Stimulated activated CD8-positive, alpha-beta memory T cell treated with anti-CD3 and anti-CD28 coated beads, Interleukin-4, amount 100 ng/mL, for 48 hours (primary cell): ENCODE measurements at regions not wholly inside any gene's neighbourhood (a gene's known extent, or its start where the extent isn't known, plus 50 kb on each side); places are given as distances from the start of the nearest gene placed in this dataset.
"Not testable (repeated sequence)": the region's sequence is repeated elsewhere in the genome, so short reads cannot be mapped to it uniquely, and the experiment has no call there.

Experiments
- DNase-seq: peaks from one replicate; pipeline ENCODE4 v3.0.0-alpha.2; 2020

GRCh38 chr1:9442278-9442846, 96.9 kb upstream of the SLC25A33 start:
- DNase-seq, result no peak

- no peak for DNase-seq
Observed at GRCh38 chr1:9442986-9443385, 96.3 kb upstream of the SLC25A33 start.

- no peak for DNase-seq
Observed at GRCh38 chr1:9443913-9444445, 95.3 kb upstream of the SLC25A33 start.

- DNase-seq, result no peak
Observed at GRCh38 chr1:9444532-9444931, 94.7 kb upstream of the SLC25A33 start.

- not testable (repeated sequence) for DNase-seq
Observed at GRCh38 chr1:9445081-9445480, 94.2 kb upstream of the SLC25A33 start.

GRCh38 chr1:9447215-9447960, 91.9 kb upstream of the SLC25A33 start:
- DNase-seq, result no peak

GRCh38 chr1:9448132-9449109, 90.8 kb upstream of the SLC25A33 start:
- DNase-seq, result no peak

- no peak for DNase-seq
Observed at GRCh38 chr1:9449110-9449627, 90.1 kb upstream of the SLC25A33 start.

- no peak for DNase-seq
Observed at GRCh38 chr1:9449976-9450696, 89.1 kb upstream of the SLC25A33 start.

- no peak for DNase-seq
Observed at GRCh38 chr1:9451081-9451480, 88.2 kb upstream of the SLC25A33 start.

GRCh38 chr1:9452516-9453140, 86.6 kb upstream of the SLC25A33 start:
- no peak for DNase-seq

GRCh38 chr1:9453375-9453774, 85.9 kb upstream of the SLC25A33 start:
- DNase-seq, result no peak

- DNase-seq, result no peak
Observed at GRCh38 chr1:9453779-9454418, 85.4 kb upstream of the SLC25A33 start.

GRCh38 chr1:9454494-9455066, 84.7 kb upstream of the SLC25A33 start:
- DNase-seq, result no peak

GRCh38 chr1:9455487-9456234, 83.6 kb upstream of the SLC25A33 start:
- peak; percentile 84 for DNase-seq

- no peak for DNase-seq
Observed at GRCh38 chr1:9456833-9457232, 82.4 kb upstream of the SLC25A33 start.

- DNase-seq, result no peak
Observed at GRCh38 chr1:9459816-9460407, 79.4 kb upstream of the SLC25A33 start.

- no peak for DNase-seq
Observed at GRCh38 chr1:9465640-9466039, 73.6 kb upstream of the SLC25A33 start.
